A673 (cell line): ENCODE measurements at regions not wholly inside any gene's neighbourhood (a gene's known extent, or its start where the extent isn't known, plus 50 kb on each side); places are given as distances from the start of the nearest gene placed in this dataset.

Experiments used
- BruUV-seq: library from RNA; stranded (reverse); fragments of 400-500 nt; replicated peaks from 2 replicates; lab custom pipeline; 2021; lab: Mats Ljungman, UMichigan
- CTCF ChIA-PET: fragments of 300-600 bp; sonication (Branson Sonifier 250); formaldehyde crosslinking; loops from one replicate; lab custom pipeline; 2022; ENCODE audit warnings: antibody characterized with exemption; lab: Charles Lee
- POLR2A ChIA-PET: fragments of 300-600 bp; sonication (Branson Sonifier 250); formaldehyde crosslinking; loops from one replicate; lab custom pipeline; 2022; ENCODE audit warnings: antibody characterized with exemption; ENCODE audit not compliant: low non-redundant PET; lab: Charles Lee
- DNase-seq: peaks from one replicate; pipeline ENCODE4 v3.0.0-alpha.2; 2015; ENCODE audit warnings: low spot score
- H3K27ac ChIP-seq: fragments of 200-600 bp; sonication (generic); 2 replicates; pipeline ENCODE4 v1.5.1; 2016; ENCODE audit warnings: mixed run types, low read depth, mild to moderate bottlenecking, mixed read lengths, antibody characterized with exemption, low read length; ENCODE audit not compliant: poor library complexity, severe bottlenecking
- H3K27me3 ChIP-seq: fragments of 200-600 bp; sonication (generic); replicated peaks from 2 replicates; pipeline ENCODE4 v1.6.1; 2017; ENCODE audit warnings: mixed run types, low read depth, mild to moderate bottlenecking, mixed read lengths, antibody characterized with exemption, low read length; ENCODE audit not compliant: insufficient read depth, poor library complexity
- H3K36me3 ChIP-seq: fragments of 200-600 bp; sonication (generic); 2 replicates; pipeline ENCODE4 v1.6.1; 2016; ENCODE audit warnings: mixed run types, mild to moderate bottlenecking, mixed read lengths, antibody characterized with exemption, low read length; ENCODE audit not compliant: insufficient read depth, poor library complexity, severe bottlenecking
- H3K4me1 ChIP-seq: fragments of 200-600 bp; sonication (generic); 2 replicates; pipeline ENCODE4 v1.6.1; 2017; ENCODE audit warnings: mixed run types, mild to moderate bottlenecking, mixed read lengths, antibody characterized with exemption, low read length; ENCODE audit not compliant: insufficient read depth, poor library complexity, severe bottlenecking
- H3K4me3 ChIP-seq: fragments of 200-600 bp; sonication (generic); 2 replicates; pipeline ENCODE4 v1.5.1; 2016; ENCODE audit warnings: low read depth, mixed run types, mild to moderate bottlenecking, mixed read lengths, low read length; ENCODE audit not compliant: poor library complexity, severe bottlenecking
- H3K9me3 ChIP-seq: fragments of 200-600 bp; sonication (generic); 2 replicates; pipeline ENCODE4 v1.6.1; 2016; ENCODE audit warnings: mixed run types, low read depth, mild to moderate bottlenecking, mixed read lengths, antibody characterized with exemption, low read length; ENCODE audit not compliant: poor library complexity, severe bottlenecking
- EZH2 ChIP-seq: fragments of 200-600 bp; sonication (generic); IDR thresholded peaks from 2 replicates; pipeline ENCODE4 v1.6.1; 2017; ENCODE audit warnings: borderline replicate concordance, low read depth, mild to moderate bottlenecking, mixed read lengths, antibody characterized with exemption, low read length; ENCODE audit not compliant: poor library complexity, severe bottlenecking
- intact Hi-C: fragments of 100-400 bp; cut with micrococcal nuclease; formaldehyde crosslinking; loops from one replicate; pipeline ENCODE4 v1.10.0; 2022; ENCODE audit not compliant: unreplicated experiment
- TF ChIP-seq, protein P1 (sequence below): fragments of 300-800, 200-600 bp; sonication (generic); conservative IDR thresholded peaks from 2 replicates; pipeline ENCODE4 v1.5.1; 2017; ENCODE audit warnings: low read depth, mild to moderate bottlenecking, antibody characterized with exemption, low read length, moderate library complexity, mixed read lengths

DNA sequence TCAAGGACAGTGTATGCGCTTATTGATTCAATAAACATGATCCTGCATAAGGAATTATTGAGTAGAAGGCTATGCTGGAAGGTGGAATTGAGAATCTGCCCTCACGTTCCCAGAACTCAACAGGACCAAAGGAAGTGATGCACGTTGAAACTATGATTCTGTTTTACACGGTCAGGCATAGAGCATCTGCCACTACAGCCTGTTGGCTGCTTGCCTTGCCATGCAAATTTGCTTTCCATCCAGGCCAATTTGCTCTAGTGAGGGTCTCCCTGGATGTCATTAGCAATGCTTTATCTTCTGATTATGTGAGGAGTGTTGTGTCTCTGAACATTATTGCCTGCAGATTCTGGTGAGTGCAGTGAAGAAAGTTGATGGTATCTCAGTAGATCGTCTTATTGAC is 132.9 kb downstream of the ADRA2A start:
- POLR2A ChIA-PET = no interaction called here
- intact Hi-C loops = loop anchor here (5.0 to 10.0 kb wide), 2 partner anchors 135 to 462 kb away; partner anchors contain the start of gene ADRA2A

DNA sequence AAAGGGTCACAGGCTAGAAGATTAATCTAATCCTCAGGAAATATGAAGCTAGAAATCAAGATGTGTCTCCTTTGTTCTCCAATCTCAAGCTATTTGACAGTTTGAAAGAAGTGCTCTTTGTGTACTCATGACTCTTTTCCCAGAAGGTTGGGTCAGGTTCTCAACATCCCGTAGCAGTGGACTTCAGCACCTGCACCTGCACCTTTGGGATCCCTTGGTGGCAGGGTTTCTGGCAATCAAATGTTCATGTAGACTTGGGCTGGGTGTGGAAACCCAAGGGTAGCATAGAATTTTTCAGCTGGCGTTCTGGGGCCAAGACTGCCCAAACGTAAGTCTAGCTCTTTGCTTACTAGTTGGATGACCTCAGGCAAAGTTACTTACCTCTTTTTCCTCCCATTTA is 134.4 kb downstream of the ADRA2A start:
- no peak for DNase-seq
- Histone ChIP-seq H3K27ac (no peak overlapping the region), H3K27me3 (peaks cover 19% of the 10 kb centered on the region), H3K4me3 (no peak overlapping the region), H3K36me3 (no peaks in the 10 kb centered on the region), H3K4me1 (no peaks in the 10 kb centered on the region), H3K9me3 (no peaks in the 10 kb centered on the region)
- ChIA-PET POLR2A (interaction anchor here (0.6 kb wide), 1 partner anchor 468 kb away, joined by 3 read pairs; no protein-coding TSS in a partner anchor), CTCF (no interaction called here)
- no TSS peak for BruUV-seq
- intact Hi-C loops = no loop called here
- TF ChIP-seq, protein P1, sequence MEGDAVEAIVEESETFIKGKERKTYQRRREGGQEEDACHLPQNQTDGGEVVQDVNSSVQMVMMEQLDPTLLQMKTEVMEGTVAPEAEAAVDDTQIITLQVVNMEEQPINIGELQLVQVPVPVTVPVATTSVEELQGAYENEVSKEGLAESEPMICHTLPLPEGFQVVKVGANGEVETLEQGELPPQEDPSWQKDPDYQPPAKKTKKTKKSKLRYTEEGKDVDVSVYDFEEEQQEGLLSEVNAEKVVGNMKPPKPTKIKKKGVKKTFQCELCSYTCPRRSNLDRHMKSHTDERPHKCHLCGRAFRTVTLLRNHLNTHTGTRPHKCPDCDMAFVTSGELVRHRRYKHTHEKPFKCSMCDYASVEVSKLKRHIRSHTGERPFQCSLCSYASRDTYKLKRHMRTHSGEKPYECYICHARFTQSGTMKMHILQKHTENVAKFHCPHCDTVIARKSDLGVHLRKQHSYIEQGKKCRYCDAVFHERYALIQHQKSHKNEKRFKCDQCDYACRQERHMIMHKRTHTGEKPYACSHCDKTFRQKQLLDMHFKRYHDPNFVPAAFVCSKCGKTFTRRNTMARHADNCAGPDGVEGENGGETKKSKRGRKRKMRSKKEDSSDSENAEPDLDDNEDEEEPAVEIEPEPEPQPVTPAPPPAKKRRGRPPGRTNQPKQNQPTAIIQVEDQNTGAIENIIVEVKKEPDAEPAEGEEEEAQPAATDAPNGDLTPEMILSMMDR = no peak
- TF ChIP-seq EZH2 = no peak

More for the DNA sequence above, 132.9 kb downstream of the ADRA2A start:
- DNase-seq = no peak
- no TSS peak for BruUV-seq
- Histone ChIP-seq H3K9me3 (no peaks in the 10 kb centered on the region), H3K36me3 (no peaks in the 10 kb centered on the region), H3K27me3 (peaks cover 19% of the 10 kb centered on the region), H3K27ac (no peak overlapping the region), H3K4me3 (no peak overlapping the region), H3K4me1 (no peaks in the 10 kb centered on the region)
- TF ChIP-seq EZH2 = no peak
- TF ChIP-seq, protein P1 = no peak
- CTCF ChIA-PET = no interaction called here

DNA sequence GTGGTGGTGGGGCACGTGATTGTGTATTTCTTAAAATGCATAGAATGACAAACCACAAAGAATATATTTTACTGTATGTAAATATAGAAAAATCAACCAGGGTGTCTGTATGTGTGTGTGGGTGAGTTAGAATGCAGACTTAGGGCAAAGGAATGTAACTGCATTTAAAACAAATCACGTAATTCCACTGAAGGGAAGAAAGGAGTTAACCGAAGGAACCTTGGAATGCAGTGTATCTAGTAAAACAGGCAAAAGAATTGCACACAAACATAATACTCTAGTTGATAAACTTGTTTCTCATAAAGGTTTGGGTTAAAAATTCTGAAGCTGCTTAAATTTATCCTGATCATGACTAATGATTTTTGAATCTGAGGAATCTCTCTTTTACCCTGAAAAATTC is 134.9 kb downstream of the ADRA2A start:
- H3K4me1 ChIP-seq = no peaks in the 10 kb centered on the region
- no TSS peak for BruUV-seq
- no peaks in the 10 kb centered on the region for H3K9me3 ChIP-seq
- ChIA-PET POLR2A (no interaction called here), CTCF (no interaction called here)
- intact Hi-C loops = no loop called here
- H3K36me3 ChIP-seq = no peaks in the 10 kb centered on the region
- H3K4me3 ChIP-seq = no peak overlapping the region
- no peak overlapping the region for H3K27ac ChIP-seq
- no peak for DNase-seq
- TF ChIP-seq, protein P1 = no peak
- no peak for TF ChIP-seq EZH2
- peaks cover 21% of the 10 kb centered on the region for H3K27me3 ChIP-seq
